SK-N-SH (cell line): ENCODE measurements at regions not wholly inside any gene's neighbourhood (a gene's known extent, or its start where the extent isn't known, plus 50 kb on each side); places are given as distances from the start of the nearest gene placed in this dataset.

ENCODE experiments used
- CTCF ChIA-PET: fragments of 300-600, 350-600 bp; formaldehyde crosslinking; extraction: SDS; loops from one replicate; lab custom pipeline; 2021; lab: Yijun Ruan, JAX
- POLR2A ChIA-PET: fragments of 350-600 bp; sonication (Branson Sonifier 250); formaldehyde crosslinking; extraction: SDS; loops from one replicate; lab custom pipeline; 2020; ENCODE audit warnings: antibody characterized with exemption, inconsistent platforms; lab: Yijun Ruan, JAX
- DNase-seq: peaks from one replicate; pipeline ENCODE4 v3.0.0; 2012
- H2AFZ ChIP-seq: fragments of 200-600 bp; sonication (generic); 2 replicates; pipeline ENCODE4 v1.8.1; 2016; ENCODE audit warnings: antibody characterized with exemption, mild to moderate bottlenecking, low read depth
- H3F3A ChIP-seq: fragments of 200-600 bp; sonication (generic); replicated peaks from 2 replicates; pipeline ENCODE3; 2016; ENCODE audit warnings: antibody characterized with exemption, mild to moderate bottlenecking; ENCODE audit not compliant: insufficient read depth
- H3K27ac ChIP-seq, 2 experiments: fragments of 200-500 bp in 1 of 2; fragments of 200-600 bp in 1 of 2; sonication (Bioruptor generic) in 1 of 2; sonication (generic), shearing (Covaris generic) in 1 of 2; 2 replicates each; pipeline versions ENCODE4 v1.5.1 to v1.6.1; 2014 to 2016; ENCODE audit warnings: low read depth in 2 of 2, inconsistent platforms in 1 of 2, low read length in 1 of 2, mild to moderate bottlenecking in 1 of 2, mixed read lengths in 1 of 2
- H3K27me3 ChIP-seq: fragments of 200-600 bp; sonication (generic), shearing (Covaris generic); 2 replicates; pipeline ENCODE4 v1.6.1; 2016; ENCODE audit warnings: mixed run types; ENCODE audit not compliant: insufficient read depth
- H3K36me3 ChIP-seq, 2 experiments: fragments of 200-500 bp in 1 of 2; fragments of 200-600 bp in 1 of 2; sonication (Bioruptor generic) in 1 of 2; sonication (generic) in 1 of 2; replicated peaks in 1 of 2; 2 replicates each; pipeline versions ENCODE3 to v1.5.1; 2014 to 2016; ENCODE audit warnings: low read length in 1 of 2, mild to moderate bottlenecking in 1 of 2; ENCODE audit not compliant: insufficient read depth in 2 of 2, control insufficient read depth in 1 of 2
- H3K4me1 ChIP-seq, 2 experiments: fragments of 200-500 bp in 1 of 2; fragments of 200-600 bp in 1 of 2; sonication (Bioruptor generic) in 1 of 2; sonication (generic), shearing (Covaris generic) in 1 of 2; 2 replicates each; pipeline versions ENCODE4 v1.5.1 to v1.6.1; 2014 to 2016; ENCODE audit warnings: low read depth in 1 of 2, low read length in 1 of 2, mixed run types in 1 of 2; ENCODE audit not compliant: insufficient read depth in 2 of 2, control insufficient read depth in 1 of 2
- H3K4me2 ChIP-seq: fragments of 200-600 bp; sonication (generic), shearing (Covaris generic); 2 replicates; pipeline ENCODE4 v1.6.1; 2017; ENCODE audit warnings: mixed run types
- H3K4me3 ChIP-seq, 2 experiments: fragments of 200-500 bp in 1 of 2; fragments of 200-600 bp in 1 of 2; sonication (Bioruptor generic) in 1 of 2; sonication (generic), shearing (Covaris generic) in 1 of 2; 2 replicates each; pipeline versions ENCODE4 v1.5.1 to v1.8.1; 2014 to 2016; ENCODE audit warnings: low read depth in 2 of 2, inconsistent platforms in 1 of 2, low read length in 1 of 2, mild to moderate bottlenecking in 1 of 2, mixed read lengths in 1 of 2, moderate library complexity in 1 of 2
- H3K79me2 ChIP-seq: fragments of 200-600 bp; sonication (generic); 2 replicates; pipeline ENCODE4 v1.8.1; 2017; ENCODE audit warnings: mild to moderate bottlenecking; ENCODE audit not compliant: insufficient read depth
- H3K9ac ChIP-seq: fragments of 200-600 bp; sonication (generic); 2 replicates; pipeline ENCODE4 v1.6.1; 2017; ENCODE audit warnings: mixed run types
- H3K9me2 ChIP-seq: fragments of 200-600 bp; sonication (generic); 2 replicates; pipeline ENCODE4 v1.6.1; 2017; ENCODE audit warnings: mixed run types
- H3K9me3 ChIP-seq: fragments of 200-600 bp; sonication (generic); 2 replicates; pipeline ENCODE4 v1.6.1; 2017; ENCODE audit warnings: mixed run types, mild to moderate bottlenecking, moderate library complexity
- H4K20me1 ChIP-seq: fragments of 200-600 bp; sonication (generic); 2 replicates; pipeline ENCODE4 v1.6.1; 2017; ENCODE audit warnings: mild to moderate bottlenecking, mixed run types; ENCODE audit not compliant: insufficient read depth
- EP300 ChIP-seq, 2 experiments: IDR thresholded peaks; 2 replicates each; pipeline versions ENCODE4 v1.4.0 to v1.6.1; 2012; ENCODE audit warnings: borderline replicate concordance in 1 of 2, low read depth in 1 of 2, low read length in 1 of 2
- EZH2phosphoT487 ChIP-seq: fragments of 200-600 bp; sonication (generic); IDR thresholded peaks from 2 replicates; pipeline ENCODE4 v1.6.1; 2017; ENCODE audit warnings: low read depth, mixed run types, mild to moderate bottlenecking, antibody characterized with exemption, moderate library complexity, borderline replicate concordance
- GABPA ChIP-seq: IDR thresholded peaks from 2 replicates; pipeline ENCODE4 v1.4.0; 2012; ENCODE audit warnings: low read depth, mild to moderate bottlenecking
- JUND ChIP-seq: IDR thresholded peaks from 2 replicates; pipeline ENCODE4 v1.4.0; 2012
- MEF2A ChIP-seq: IDR thresholded peaks from 2 replicates; pipeline ENCODE4 v1.4.0; 2012; ENCODE audit warnings: low read depth, borderline replicate concordance
- MXI1 ChIP-seq: IDR thresholded peaks from 2 replicates; pipeline ENCODE4 v1.6.1; 2012; ENCODE audit warnings: mild to moderate bottlenecking, low read depth, low read length, improper control_type of control experiment
- NFIC ChIP-seq: IDR thresholded peaks from 2 replicates; pipeline ENCODE4 v1.4.0; 2012; ENCODE audit warnings: borderline replicate concordance
- POLR2AphosphoS5 ChIP-seq: IDR thresholded peaks from 2 replicates; pipeline ENCODE4 v1.6.1; 2012; ENCODE audit warnings: low read depth, low read length
- RFX5 ChIP-seq: IDR thresholded peaks from 2 replicates; pipeline ENCODE4 v1.6.1; 2012; ENCODE audit warnings: mild to moderate bottlenecking, improper control_type of control experiment, low read length
- SIN3A ChIP-seq: IDR thresholded peaks from 2 replicates; pipeline ENCODE4 v1.6.1; 2012; ENCODE audit warnings: low read depth, mild to moderate bottlenecking, low read length, moderate library complexity, borderline replicate concordance
- TAF1 ChIP-seq: IDR thresholded peaks from 2 replicates; pipeline ENCODE4 v1.6.1; 2012; ENCODE audit warnings: low read depth, mild to moderate bottlenecking, low read length, moderate library complexity, borderline replicate concordance
- TCF12 ChIP-seq: IDR thresholded peaks from 2 replicates; pipeline ENCODE4 v1.4.0; 2012
- TEAD4 ChIP-seq: IDR thresholded peaks from 2 replicates; pipeline ENCODE4 v1.4.0; 2012; ENCODE audit warnings: mild to moderate bottlenecking, borderline replicate concordance; ENCODE audit not compliant: insufficient read depth
- YY1 ChIP-seq: IDR thresholded peaks from 2 replicates; pipeline ENCODE4 v1.4.0; 2012; ENCODE audit warnings: low read depth, mild to moderate bottlenecking
- WGBS: methylation state at CpG from one replicate; pipeline ENCODE4 v1.1.6; 2017; ENCODE audit warnings: low lambda C conversion rate; 5-methylcytosine and 5-hydroxymethylcytosine counted together
- TF ChIP-seq, protein P1 (sequence below): fragments of 200-600 bp; sonication (generic); IDR thresholded peaks from 2 replicates; pipeline ENCODE4 v1.6.1; 2017; ENCODE audit warnings: antibody characterized with exemption, mild to moderate bottlenecking, moderate library complexity
- TF ChIP-seq, protein P2 (sequence below): IDR thresholded peaks from 2 replicates; pipeline ENCODE4; 2012
- TF ChIP-seq, protein P3 (sequence below): IDR thresholded peaks from 2 replicates; pipeline ENCODE4 v1.6.1; 2012; ENCODE audit warnings: mild to moderate bottlenecking, low read depth, low read length, moderate library complexity

DNA sequence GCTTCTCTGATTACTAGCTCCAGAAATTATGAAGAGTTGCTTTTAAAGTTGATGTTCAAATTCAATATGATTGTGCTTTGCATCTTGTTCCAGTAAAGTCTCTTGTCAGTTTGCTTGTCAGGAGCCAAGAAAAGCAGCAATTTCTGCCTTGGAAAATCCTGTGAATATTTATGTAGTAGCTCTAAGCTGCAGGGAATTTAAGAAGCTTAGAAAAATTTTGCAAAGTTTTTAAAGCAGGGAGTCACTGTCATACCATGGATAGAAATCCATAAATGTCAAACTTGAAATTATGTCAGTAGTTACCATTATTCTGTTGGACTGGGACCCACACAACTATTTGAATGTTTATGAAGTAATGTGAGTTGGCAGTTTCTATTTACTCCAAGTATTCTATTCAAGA lies 169.3 kb downstream of the TMEM200C start:
- DNase-seq = no peak
- Histone ChIP-seq H3K4me1 (no peaks in the 10 kb centered on the region), H3K4me2 (no peak overlapping the region), H4K20me1 (no peaks in the 10 kb centered on the region), H3K9me2 (no peaks in the 10 kb centered on the region), H3K9ac (no peak overlapping the region), H3K79me2 (no peaks in the 10 kb centered on the region), H3K27me3 (no peaks in the 10 kb centered on the region), H3F3A (no peaks in the 10 kb centered on the region), H3K36me3 (no peaks in the 10 kb centered on the region), H3K27ac (no peak overlapping the region), H3K4me3 (no peak overlapping the region), H3K9me3 (no peaks in the 10 kb centered on the region), H2AFZ (no peak overlapping the region)
- ChIA-PET CTCF (no interaction called here), POLR2A (no interaction called here)
- TF ChIP-seq YY1 = no peak
- no peak for TF ChIP-seq TEAD4
- TF ChIP-seq EP300 (IDR thresholded peaks at IDR 0.05; ENCODE audit: borderline replicate concordance in 1 of 2, low read depth in 1 of 2, low read length in 1 of 2) = no peak
- no peak for TF ChIP-seq POLR2AphosphoS5
- TF ChIP-seq EZH2phosphoT487 = no peak
- TF ChIP-seq NFIC = no peak
- TF ChIP-seq GABPA = no peak

DNA sequence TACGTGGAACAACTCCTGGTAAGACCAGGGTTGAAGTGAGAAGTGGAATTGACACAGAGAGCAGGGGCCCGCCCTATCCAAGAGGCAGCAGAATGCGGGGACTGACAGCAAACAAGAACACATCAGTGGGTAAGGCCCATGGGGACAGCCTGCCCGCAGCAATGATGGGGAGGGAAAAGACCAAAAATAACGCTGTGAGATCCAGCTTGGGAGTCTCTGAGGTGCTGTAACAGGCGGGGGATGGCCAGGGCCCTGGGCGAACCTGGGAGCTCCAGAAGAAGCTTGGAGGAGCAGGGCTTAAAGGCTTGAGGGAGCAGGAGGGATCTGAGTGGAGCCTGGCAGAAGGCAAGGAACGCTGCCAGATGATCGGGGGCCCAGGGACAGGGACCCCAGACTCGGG lies 173.4 kb downstream of the TMEM200C start:
- ChIA-PET POLR2A (no interaction called here), CTCF (no interaction called here)
- Histone ChIP-seq H3K9me2 (no peaks in the 10 kb centered on the region), H3K27me3 (no peaks in the 10 kb centered on the region), H3F3A (no peaks in the 10 kb centered on the region), H3K27ac (no peak overlapping the region), H3K36me3 (no peaks in the 10 kb centered on the region), H3K4me3 (no peak overlapping the region), H3K79me2 (no peaks in the 10 kb centered on the region), H2AFZ (no peak overlapping the region), H4K20me1 (no peaks in the 10 kb centered on the region), H3K9ac (no peak overlapping the region), H3K4me1 (peaks cover 0 to 3% of the 10 kb centered on the region in 2 experiments; a peak in 1 of 4 replicates), H3K9me3 (no peaks in the 10 kb centered on the region), H3K4me2 (no peak overlapping the region)
- 12% methylated on average over 9 of the region's 10 CpGs for WGBS
- TF ChIP-seq TAF1 (no peak), POLR2AphosphoS5 (no peak), RFX5 (no peak), TCF12 (no peak), MEF2A (no peak), TEAD4 (no peak), YY1 (no peak), JUND (no peak), EZH2phosphoT487 (no peak), SIN3A (no peak), MXI1 (no peak)
- TF ChIP-seq, protein P1, sequence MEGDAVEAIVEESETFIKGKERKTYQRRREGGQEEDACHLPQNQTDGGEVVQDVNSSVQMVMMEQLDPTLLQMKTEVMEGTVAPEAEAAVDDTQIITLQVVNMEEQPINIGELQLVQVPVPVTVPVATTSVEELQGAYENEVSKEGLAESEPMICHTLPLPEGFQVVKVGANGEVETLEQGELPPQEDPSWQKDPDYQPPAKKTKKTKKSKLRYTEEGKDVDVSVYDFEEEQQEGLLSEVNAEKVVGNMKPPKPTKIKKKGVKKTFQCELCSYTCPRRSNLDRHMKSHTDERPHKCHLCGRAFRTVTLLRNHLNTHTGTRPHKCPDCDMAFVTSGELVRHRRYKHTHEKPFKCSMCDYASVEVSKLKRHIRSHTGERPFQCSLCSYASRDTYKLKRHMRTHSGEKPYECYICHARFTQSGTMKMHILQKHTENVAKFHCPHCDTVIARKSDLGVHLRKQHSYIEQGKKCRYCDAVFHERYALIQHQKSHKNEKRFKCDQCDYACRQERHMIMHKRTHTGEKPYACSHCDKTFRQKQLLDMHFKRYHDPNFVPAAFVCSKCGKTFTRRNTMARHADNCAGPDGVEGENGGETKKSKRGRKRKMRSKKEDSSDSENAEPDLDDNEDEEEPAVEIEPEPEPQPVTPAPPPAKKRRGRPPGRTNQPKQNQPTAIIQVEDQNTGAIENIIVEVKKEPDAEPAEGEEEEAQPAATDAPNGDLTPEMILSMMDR = no peak
- TF ChIP-seq, protein P2, sequence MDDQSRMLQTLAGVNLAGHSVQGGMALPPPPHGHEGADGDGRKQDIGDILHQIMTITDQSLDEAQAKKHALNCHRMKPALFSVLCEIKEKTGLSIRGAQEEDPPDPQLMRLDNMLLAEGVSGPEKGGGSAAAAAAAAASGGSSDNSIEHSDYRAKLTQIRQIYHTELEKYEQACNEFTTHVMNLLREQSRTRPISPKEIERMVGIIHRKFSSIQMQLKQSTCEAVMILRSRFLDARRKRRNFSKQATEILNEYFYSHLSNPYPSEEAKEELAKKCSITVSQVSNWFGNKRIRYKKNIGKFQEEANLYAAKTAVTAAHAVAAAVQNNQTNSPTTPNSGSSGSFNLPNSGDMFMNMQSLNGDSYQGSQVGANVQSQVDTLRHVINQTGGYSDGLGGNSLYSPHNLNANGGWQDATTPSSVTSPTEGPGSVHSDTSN = no peak
- TF ChIP-seq, protein P3, sequence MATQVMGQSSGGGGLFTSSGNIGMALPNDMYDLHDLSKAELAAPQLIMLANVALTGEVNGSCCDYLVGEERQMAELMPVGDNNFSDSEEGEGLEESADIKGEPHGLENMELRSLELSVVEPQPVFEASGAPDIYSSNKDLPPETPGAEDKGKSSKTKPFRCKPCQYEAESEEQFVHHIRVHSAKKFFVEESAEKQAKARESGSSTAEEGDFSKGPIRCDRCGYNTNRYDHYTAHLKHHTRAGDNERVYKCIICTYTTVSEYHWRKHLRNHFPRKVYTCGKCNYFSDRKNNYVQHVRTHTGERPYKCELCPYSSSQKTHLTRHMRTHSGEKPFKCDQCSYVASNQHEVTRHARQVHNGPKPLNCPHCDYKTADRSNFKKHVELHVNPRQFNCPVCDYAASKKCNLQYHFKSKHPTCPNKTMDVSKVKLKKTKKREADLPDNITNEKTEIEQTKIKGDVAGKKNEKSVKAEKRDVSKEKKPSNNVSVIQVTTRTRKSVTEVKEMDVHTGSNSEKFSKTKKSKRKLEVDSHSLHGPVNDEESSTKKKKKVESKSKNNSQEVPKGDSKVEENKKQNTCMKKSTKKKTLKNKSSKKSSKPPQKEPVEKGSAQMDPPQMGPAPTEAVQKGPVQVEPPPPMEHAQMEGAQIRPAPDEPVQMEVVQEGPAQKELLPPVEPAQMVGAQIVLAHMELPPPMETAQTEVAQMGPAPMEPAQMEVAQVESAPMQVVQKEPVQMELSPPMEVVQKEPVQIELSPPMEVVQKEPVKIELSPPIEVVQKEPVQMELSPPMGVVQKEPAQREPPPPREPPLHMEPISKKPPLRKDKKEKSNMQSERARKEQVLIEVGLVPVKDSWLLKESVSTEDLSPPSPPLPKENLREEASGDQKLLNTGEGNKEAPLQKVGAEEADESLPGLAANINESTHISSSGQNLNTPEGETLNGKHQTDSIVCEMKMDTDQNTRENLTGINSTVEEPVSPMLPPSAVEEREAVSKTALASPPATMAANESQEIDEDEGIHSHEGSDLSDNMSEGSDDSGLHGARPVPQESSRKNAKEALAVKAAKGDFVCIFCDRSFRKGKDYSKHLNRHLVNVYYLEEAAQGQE = no peak
- no peak for DNase-seq
